ENCODE measurements at regions not wholly inside any gene's neighbourhood (a gene's known extent, or its start where the extent isn't known, plus 50 kb on each side); places are given as distances from the start of the nearest gene placed in this dataset.

DNA sequence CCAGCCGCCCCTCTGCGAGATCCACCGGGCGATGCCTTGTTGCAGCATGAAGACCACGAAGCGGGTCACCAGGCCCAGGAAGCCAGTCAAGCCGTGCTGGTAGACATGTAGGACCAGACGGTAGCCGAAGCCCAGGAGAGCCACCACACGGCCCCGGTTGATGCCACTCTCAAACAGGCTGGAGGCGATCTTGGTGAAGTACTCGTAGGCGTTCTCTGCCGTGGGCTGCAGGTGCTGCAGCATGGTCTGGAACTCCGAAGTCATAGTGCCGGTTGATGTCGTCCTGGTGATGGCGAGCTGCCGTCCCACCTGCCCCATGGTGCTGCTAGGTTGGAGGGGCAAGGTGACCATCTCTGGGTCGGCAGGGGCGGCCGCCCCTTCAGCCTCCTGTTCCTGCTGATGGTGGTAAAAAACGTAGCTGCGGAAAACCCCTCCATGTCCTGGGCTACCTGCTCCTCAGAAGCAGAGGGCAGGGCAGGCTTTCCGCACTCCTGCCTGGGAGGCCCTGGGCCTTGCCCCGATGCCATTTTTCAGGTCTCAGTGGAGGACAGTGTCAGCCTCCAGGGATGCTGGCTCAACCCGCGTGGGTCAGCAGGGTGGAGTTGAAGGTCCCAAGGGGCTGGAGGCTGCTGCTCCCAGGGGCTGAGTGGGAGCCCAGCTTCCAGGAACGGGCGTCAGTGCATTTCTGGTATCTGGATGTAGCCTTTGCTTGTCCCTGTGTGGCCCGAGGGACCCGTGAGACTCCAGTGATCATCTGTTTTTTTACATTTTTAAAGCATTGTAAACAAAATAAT lies 98.7 kb downstream of the ADAMTS15 start:
- no peaks in the 10 kb centered on the region for H3K27me3 ChIP-seq
- no peaks in the 10 kb centered on the region for H3K36me3 ChIP-seq (ENCODE audit: low read depth, missing control alignments)
- intact Hi-C loops (cut with DNase I; ENCODE audit: low total_unique reads): no loop called here
- 87 to 92% methylated on average over 26 to 33 of the region's 33 CpGs for WGBS, 2 donors
- DNase-seq: no peak
- no peaks in the 10 kb centered on the region for H3K9me3 ChIP-seq
- no peaks in the 10 kb centered on the region for H3K4me1 ChIP-seq
- TF ChIP-seq, protein P1, sequence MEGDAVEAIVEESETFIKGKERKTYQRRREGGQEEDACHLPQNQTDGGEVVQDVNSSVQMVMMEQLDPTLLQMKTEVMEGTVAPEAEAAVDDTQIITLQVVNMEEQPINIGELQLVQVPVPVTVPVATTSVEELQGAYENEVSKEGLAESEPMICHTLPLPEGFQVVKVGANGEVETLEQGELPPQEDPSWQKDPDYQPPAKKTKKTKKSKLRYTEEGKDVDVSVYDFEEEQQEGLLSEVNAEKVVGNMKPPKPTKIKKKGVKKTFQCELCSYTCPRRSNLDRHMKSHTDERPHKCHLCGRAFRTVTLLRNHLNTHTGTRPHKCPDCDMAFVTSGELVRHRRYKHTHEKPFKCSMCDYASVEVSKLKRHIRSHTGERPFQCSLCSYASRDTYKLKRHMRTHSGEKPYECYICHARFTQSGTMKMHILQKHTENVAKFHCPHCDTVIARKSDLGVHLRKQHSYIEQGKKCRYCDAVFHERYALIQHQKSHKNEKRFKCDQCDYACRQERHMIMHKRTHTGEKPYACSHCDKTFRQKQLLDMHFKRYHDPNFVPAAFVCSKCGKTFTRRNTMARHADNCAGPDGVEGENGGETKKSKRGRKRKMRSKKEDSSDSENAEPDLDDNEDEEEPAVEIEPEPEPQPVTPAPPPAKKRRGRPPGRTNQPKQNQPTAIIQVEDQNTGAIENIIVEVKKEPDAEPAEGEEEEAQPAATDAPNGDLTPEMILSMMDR (IDR thresholded peaks at IDR 0.05): no peak
- H3K4me3 ChIP-seq: no peak overlapping the region
- no peak overlapping the region for H3K27ac ChIP-seq

DNA sequence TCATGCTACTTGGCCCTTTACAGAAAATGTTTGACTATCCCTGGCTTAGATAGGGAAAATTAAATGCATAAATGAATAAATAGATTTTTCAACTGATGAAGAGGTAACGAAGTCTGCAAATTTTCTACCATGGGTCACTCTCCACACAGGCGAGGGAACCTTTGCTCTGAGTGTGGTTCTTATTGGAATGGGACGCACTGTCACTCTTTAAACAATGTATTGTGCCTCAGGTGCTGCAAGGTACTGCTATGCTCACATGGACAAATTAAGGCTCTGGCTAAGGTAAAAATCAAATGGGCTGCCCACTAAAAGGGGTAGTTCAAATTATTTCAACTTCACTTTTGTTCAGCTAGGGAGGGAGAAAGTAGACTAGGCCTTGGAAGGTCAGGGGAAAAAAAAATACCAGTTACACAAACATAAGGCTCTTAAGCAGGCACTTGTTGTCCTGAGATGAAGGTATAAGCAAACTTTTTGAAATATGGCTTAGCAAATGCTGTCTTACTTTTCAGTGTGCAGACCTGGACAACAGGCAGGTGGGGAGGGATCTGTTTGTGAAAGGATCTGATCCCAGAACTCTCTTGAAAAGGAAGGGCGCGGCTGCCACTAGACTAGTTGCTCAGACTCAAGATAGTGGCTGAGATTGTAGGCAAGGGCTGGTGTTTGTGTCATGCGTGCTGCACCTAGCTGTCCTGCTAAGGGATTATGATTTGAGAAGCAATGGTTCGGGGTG lies 99.5 kb downstream of the ADAMTS15 start:
- intact Hi-C loops (cut with DNase I; ENCODE audit: low total_unique reads): no loop called here
- TF ChIP-seq, protein P1 (IDR thresholded peaks at IDR 0.05): no peak
- TF ChIP-seq POLR2A (IDR thresholded peaks at IDR 0.05): no peak
- H3K4me3 ChIP-seq: no peak overlapping the region
- WGBS, 2 donors: 85 to 96% methylated on average over 7 of the region's 7 CpGs
- no peak overlapping the region for H3K27ac ChIP-seq
- no peaks in the 10 kb centered on the region for H3K36me3 ChIP-seq (ENCODE audit: low read depth, missing control alignments)
- no peaks in the 10 kb centered on the region for H3K27me3 ChIP-seq
- H3K4me1 ChIP-seq: no peaks in the 10 kb centered on the region
- H3K9me3 ChIP-seq: no peaks in the 10 kb centered on the region
- DNase-seq: no peak

DNA sequence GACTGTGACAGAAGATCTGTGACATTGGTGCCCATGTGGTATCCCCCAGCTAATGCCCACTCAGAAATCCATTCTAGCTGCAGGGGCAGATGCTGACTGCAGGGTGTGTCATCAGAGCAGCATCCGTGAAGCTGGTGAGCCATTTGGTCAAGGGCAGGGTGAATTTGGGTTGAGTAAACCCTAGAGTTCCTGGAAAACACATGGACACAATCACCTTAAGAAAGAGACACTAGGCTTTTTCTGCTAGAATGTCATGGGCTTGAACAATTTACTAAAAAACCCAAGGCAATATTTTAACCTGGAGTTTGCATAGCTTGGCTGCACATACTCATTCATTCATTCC lies 100.0 kb downstream of the ADAMTS15 start:
- intact Hi-C loops (cut with DNase I; ENCODE audit: low total_unique reads): no loop called here
- no peaks in the 10 kb centered on the region for H3K4me1 ChIP-seq
- WGBS, 2 donors: 22 to 65% methylated on average over 1 of the region's 1 CpG
- no peaks in the 10 kb centered on the region for H3K36me3 ChIP-seq (ENCODE audit: low read depth, missing control alignments)
- TF ChIP-seq POLR2A (IDR thresholded peaks at IDR 0.05): no peak
- TF ChIP-seq, protein P1 (IDR thresholded peaks at IDR 0.05): no peak
- H3K27ac ChIP-seq: no peak overlapping the region
- no peak overlapping the region for H3K4me3 ChIP-seq
- H3K27me3 ChIP-seq: no peaks in the 10 kb centered on the region
- DNase-seq: no peak
- no peaks in the 10 kb centered on the region for H3K9me3 ChIP-seq

DNA sequence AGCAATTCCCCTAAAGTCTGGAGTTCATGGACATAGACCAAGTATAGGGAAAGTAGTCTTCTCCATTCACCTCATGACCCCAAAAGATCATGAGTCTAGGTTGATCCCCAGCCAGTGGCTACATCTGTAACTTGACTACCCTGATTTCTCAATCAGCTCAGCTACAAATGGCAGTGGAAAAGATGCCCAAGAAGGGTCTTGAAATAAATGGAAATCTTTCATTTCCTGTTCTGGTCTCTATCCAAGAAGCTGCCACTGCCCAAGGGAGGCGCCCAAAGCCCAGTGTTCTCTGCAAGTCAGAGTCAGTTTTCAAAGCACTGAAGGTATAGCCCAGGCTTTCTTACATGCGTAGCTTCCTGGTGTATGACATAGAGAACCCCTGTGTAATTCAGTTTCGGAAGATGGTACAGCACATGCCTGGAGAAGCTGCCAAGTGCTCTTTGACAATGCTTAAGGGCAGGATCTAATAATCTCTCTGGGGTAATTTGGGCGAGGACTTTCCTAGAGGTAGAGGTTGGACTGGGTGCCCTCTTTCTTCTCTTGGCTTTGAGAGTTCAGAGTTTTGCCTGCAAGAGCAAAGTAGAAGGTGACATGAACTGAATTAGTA lies 101.1 kb downstream of the ADAMTS15 start:
- intact Hi-C loops (cut with DNase I; ENCODE audit: low total_unique reads): no loop called here
- Histone ChIP-seq H3K4me3 (no peak overlapping the region), H3K27me3 (no peaks in the 10 kb centered on the region), H3K36me3 (ENCODE audit: low read depth, missing control alignments) (no peaks in the 10 kb centered on the region), H3K4me1 (no peaks in the 10 kb centered on the region), H3K27ac (no peak overlapping the region), H3K9me3 (no peaks in the 10 kb centered on the region)
- TF ChIP-seq, protein P1 (IDR thresholded peaks at IDR 0.05): no peak
- no peak for TF ChIP-seq POLR2A (IDR thresholded peaks at IDR 0.05)
- WGBS, 2 donors: 93 to 95% methylated on average over 4 of the region's 4 CpGs
- no peak for DNase-seq
